ENCODE measurements at regions not wholly inside any gene's neighbourhood (a gene's known extent, or its start where the extent isn't known, plus 50 kb on each side); places are given as distances from the start of the nearest gene placed in this dataset.
"Not testable (repeated sequence)": the region's sequence is repeated elsewhere in the genome, so short reads cannot be mapped to it uniquely, and the experiment has no call there.

DNA sequence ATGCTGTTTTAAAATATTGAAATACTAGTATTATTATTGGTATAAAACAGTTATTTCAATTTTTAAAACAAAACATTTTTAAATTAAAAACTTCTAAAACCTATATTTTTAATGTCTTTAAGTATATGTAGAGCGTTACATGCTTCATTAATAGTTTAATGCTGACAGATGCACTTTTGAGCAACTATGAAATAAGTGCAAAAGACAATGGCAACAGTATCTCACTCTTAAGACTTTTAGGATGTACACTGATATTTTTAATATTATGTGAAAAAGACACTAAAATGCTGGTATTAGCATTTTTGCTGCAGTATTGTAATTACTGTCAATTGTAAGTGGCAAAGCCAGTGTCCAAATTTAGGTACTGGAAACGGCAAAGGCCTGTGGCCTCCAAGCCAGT lies 93.2 kb upstream of the NAA35 start:
- TF ChIP-seq, protein P1, sequence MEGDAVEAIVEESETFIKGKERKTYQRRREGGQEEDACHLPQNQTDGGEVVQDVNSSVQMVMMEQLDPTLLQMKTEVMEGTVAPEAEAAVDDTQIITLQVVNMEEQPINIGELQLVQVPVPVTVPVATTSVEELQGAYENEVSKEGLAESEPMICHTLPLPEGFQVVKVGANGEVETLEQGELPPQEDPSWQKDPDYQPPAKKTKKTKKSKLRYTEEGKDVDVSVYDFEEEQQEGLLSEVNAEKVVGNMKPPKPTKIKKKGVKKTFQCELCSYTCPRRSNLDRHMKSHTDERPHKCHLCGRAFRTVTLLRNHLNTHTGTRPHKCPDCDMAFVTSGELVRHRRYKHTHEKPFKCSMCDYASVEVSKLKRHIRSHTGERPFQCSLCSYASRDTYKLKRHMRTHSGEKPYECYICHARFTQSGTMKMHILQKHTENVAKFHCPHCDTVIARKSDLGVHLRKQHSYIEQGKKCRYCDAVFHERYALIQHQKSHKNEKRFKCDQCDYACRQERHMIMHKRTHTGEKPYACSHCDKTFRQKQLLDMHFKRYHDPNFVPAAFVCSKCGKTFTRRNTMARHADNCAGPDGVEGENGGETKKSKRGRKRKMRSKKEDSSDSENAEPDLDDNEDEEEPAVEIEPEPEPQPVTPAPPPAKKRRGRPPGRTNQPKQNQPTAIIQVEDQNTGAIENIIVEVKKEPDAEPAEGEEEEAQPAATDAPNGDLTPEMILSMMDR (conservative IDR thresholded peaks at IDR 0.05; ENCODE audit: low read length), result not testable (repeated sequence)
- TF ChIP-seq EZH2phosphoT487 (IDR thresholded peaks at IDR 0.05; ENCODE audit: borderline replicate concordance, low read depth, low read length), result not testable (repeated sequence)

All from OCI-LY7 (cell line).